ENCODE measurements at regions not wholly inside any gene's neighbourhood (a gene's known extent, or its start where the extent isn't known, plus 50 kb on each side); places are given as distances from the start of the nearest gene placed in this dataset.

GRCh38 chrX:1909419-1910206 is 294.8 kb downstream of the ASMT start:
- H3K4me3 ChIP-seq (IDR thresholded peaks at IDR 0.05; ENCODE audit: insufficient read depth, low read depth, low read length), result no peak overlapping the region
- no peak overlapping the region for H2AFZ ChIP-seq (ENCODE audit: low read depth)
- no peaks in the 10 kb centered on the region for H3K4me1 ChIP-seq (ENCODE audit: low read depth, poor library complexity, severe bottlenecking)
- no peak for TF ChIP-seq CTCF (conservative IDR thresholded peaks at IDR 0.05; ENCODE audit: low read depth, low read length)
- H4K20me1 ChIP-seq (ENCODE audit: insufficient read depth), result no peaks in the 10 kb centered on the region
- H3K4me2 ChIP-seq, result no peak overlapping the region
- no peaks in the 10 kb centered on the region for H3K79me2 ChIP-seq (ENCODE audit: insufficient read depth, low read depth)
- no peak overlapping the region for H3K27ac ChIP-seq
- H3K9ac ChIP-seq, result no peak overlapping the region
- H3K27me3 ChIP-seq (ENCODE audit: insufficient read depth, low read depth), result no peaks in the 10 kb centered on the region
- H3K36me3 ChIP-seq (ENCODE audit: insufficient read depth), result no peaks in the 10 kb centered on the region

- no peak overlapping the region for H3K4me2 ChIP-seq
- H3K4me3 ChIP-seq (IDR thresholded peaks at IDR 0.05; ENCODE audit: insufficient read depth, low read depth, low read length), result no peak overlapping the region
- H3K9ac ChIP-seq, result no peak overlapping the region
- H3K36me3 ChIP-seq (ENCODE audit: insufficient read depth), result no peaks in the 10 kb centered on the region
- H3K27ac ChIP-seq, result no peak overlapping the region
- H2AFZ ChIP-seq (ENCODE audit: low read depth), result no peak overlapping the region
- H3K79me2 ChIP-seq (ENCODE audit: insufficient read depth, low read depth), result no peaks in the 10 kb centered on the region
- no peaks in the 10 kb centered on the region for H3K4me1 ChIP-seq (ENCODE audit: low read depth, poor library complexity, severe bottlenecking)
- no peak for TF ChIP-seq CTCF (conservative IDR thresholded peaks at IDR 0.05; ENCODE audit: low read depth, low read length)
- no peaks in the 10 kb centered on the region for H3K27me3 ChIP-seq (ENCODE audit: insufficient read depth, low read depth)
- H4K20me1 ChIP-seq (ENCODE audit: insufficient read depth), result no peaks in the 10 kb centered on the region
Measured at GRCh38 chrX:1910207-1910470, 295.3 kb downstream of the ASMT start.

DNA sequence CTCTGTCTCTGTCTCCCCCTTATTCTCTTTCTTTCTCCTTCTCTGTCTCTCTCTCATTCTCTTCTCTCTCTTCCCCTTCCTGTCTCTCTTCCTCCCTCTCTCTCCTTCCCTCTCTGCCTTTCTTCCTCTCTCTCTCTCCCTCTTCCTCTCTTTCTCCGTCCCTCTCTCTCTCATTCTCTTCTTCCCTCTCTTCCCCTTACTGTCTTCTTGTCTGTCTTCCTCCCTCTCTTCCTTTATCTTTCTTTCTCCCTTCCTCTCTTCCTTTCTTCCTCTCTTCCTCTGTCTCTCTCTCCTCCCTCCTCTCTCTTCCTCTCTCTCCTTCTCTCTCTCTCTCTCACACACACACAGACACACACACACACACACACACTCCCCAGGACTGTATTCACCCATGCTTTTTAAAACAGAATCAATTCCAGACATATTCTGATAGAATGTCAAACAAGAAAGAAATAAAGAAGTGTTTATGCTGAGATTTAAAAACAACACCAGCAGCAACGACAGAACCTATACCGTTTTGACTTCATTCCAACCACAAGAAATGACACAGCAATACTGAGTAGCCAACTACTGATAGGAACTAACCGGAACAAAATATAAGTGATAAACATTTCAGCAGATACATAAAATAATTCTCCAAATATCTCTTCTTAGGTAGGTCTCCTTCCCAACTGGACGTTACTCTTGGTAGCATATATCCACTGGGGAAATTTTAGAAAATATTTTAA is 296.7 kb downstream of the ASMT start:
- no peaks in the 10 kb centered on the region for H3K4me1 ChIP-seq (ENCODE audit: low read depth, poor library complexity, severe bottlenecking)
- H3K27me3 ChIP-seq (ENCODE audit: insufficient read depth, low read depth), result no peaks in the 10 kb centered on the region
- H3K36me3 ChIP-seq (ENCODE audit: insufficient read depth), result no peaks in the 10 kb centered on the region
- no peak overlapping the region for H3K9ac ChIP-seq
- no peaks in the 10 kb centered on the region for H3K79me2 ChIP-seq (ENCODE audit: insufficient read depth, low read depth)
- no peak overlapping the region for H3K4me2 ChIP-seq
- no peak for TF ChIP-seq CTCF (conservative IDR thresholded peaks at IDR 0.05; ENCODE audit: low read depth, low read length)
- no peaks in the 10 kb centered on the region for H4K20me1 ChIP-seq (ENCODE audit: insufficient read depth)
- H3K4me3 ChIP-seq (IDR thresholded peaks at IDR 0.05; ENCODE audit: insufficient read depth, low read depth, low read length), result no peak overlapping the region
- H2AFZ ChIP-seq (ENCODE audit: low read depth), result no peak overlapping the region
- no peak overlapping the region for H3K27ac ChIP-seq

GRCh38 chrX:1912193-1912592 is 297.3 kb downstream of the ASMT start:
- H3K4me3 ChIP-seq (IDR thresholded peaks at IDR 0.05; ENCODE audit: insufficient read depth, low read depth, low read length), result no peak overlapping the region
- no peaks in the 10 kb centered on the region for H3K4me1 ChIP-seq (ENCODE audit: low read depth, poor library complexity, severe bottlenecking)
- H3K79me2 ChIP-seq (ENCODE audit: insufficient read depth, low read depth), result no peaks in the 10 kb centered on the region
- H2AFZ ChIP-seq (ENCODE audit: low read depth), result no peak overlapping the region
- TF ChIP-seq CTCF (conservative IDR thresholded peaks at IDR 0.05; ENCODE audit: low read depth, low read length), result no peak
- no peak overlapping the region for H3K9ac ChIP-seq
- H4K20me1 ChIP-seq (ENCODE audit: insufficient read depth), result no peaks in the 10 kb centered on the region
- H3K27ac ChIP-seq, result no peak overlapping the region
- no peaks in the 10 kb centered on the region for H3K36me3 ChIP-seq (ENCODE audit: insufficient read depth)
- H3K4me2 ChIP-seq, result no peak overlapping the region
- H3K27me3 ChIP-seq (ENCODE audit: insufficient read depth, low read depth), result no peaks in the 10 kb centered on the region
